Fibroblast of lung (primary cell): ENCODE measurements at regions not wholly inside any gene's neighbourhood (a gene's known extent, or its start where the extent isn't known, plus 50 kb on each side); places are given as distances from the start of the nearest gene placed in this dataset.

Experiments used
- DNase-seq, 2 donors: peaks; one replicate each; pipeline versions ENCODE4 v3.0.0 to v3.0.0-alpha.2; 2010; ENCODE audit warnings: low read depth in 2 of 2
- H2AFZ ChIP-seq: 2 replicates; pipeline ENCODE4 v1.5.1; 2012; ENCODE audit warnings: low read length, control low read depth, inconsistent platforms
- H3K27ac ChIP-seq: 2 replicates; pipeline ENCODE4 v1.5.1; 2011; ENCODE audit warnings: low read length, control low read depth; ENCODE audit not compliant: insufficient read depth
- H3K27me3 ChIP-seq: 2 replicates; pipeline ENCODE4 v1.5.1; 2011; ENCODE audit warnings: mild to moderate bottlenecking, low read length; ENCODE audit not compliant: control insufficient read depth, insufficient read depth
- H3K36me3 ChIP-seq: 2 replicates; pipeline ENCODE4 v1.5.1; 2011; ENCODE audit warnings: low read length; ENCODE audit not compliant: control insufficient read depth, insufficient read depth
- H3K4me1 ChIP-seq: 2 replicates; pipeline ENCODE4 v1.5.1; 2011; ENCODE audit warnings: low read length; ENCODE audit not compliant: control insufficient read depth, insufficient read depth; ENCODE audit errors: extremely low read depth
- H3K4me2 ChIP-seq: 2 replicates; pipeline ENCODE4 v1.5.1; 2011; ENCODE audit warnings: low read length, control low read depth; ENCODE audit not compliant: insufficient read depth; ENCODE audit errors: extremely low read depth
- H3K4me3 ChIP-seq, 4 experiments: fragments of 200-600 bp in 1 of 4; sonication (generic) in 1 of 4; replicated peaks in 1 of 4; 2 replicates each; pipeline ENCODE4 v1.5.1; 2011 to 2016; ENCODE audit warnings: low read length in 4 of 4, low read depth in 3 of 4, mild to moderate bottlenecking in 3 of 4, control low read depth in 2 of 4, inconsistent platforms in 1 of 4, mixed read lengths in 1 of 4; ENCODE audit not compliant: insufficient read depth in 1 of 4; ENCODE audit errors: control extremely low read depth in 1 of 4
- H3K79me2 ChIP-seq: 2 replicates; pipeline ENCODE4 v1.5.1; 2012; ENCODE audit warnings: mild to moderate bottlenecking, low read length, inconsistent platforms; ENCODE audit not compliant: control insufficient read depth, insufficient read depth
- H3K9ac ChIP-seq: 2 replicates; pipeline ENCODE4 v1.5.1; 2011; ENCODE audit warnings: mild to moderate bottlenecking, low read length, control low read depth; ENCODE audit not compliant: insufficient read depth
- H3K9me3 ChIP-seq: 2 replicates; pipeline ENCODE4 v1.5.1; 2012; ENCODE audit warnings: low read depth, low read length; ENCODE audit not compliant: control insufficient read depth, insufficient read depth
- H4K20me1 ChIP-seq: 2 replicates; pipeline ENCODE4 v1.5.1; 2011; ENCODE audit warnings: low read length; ENCODE audit not compliant: control insufficient read depth, insufficient read depth; ENCODE audit errors: extremely low read depth
- CTCF ChIP-seq, 2 donors: IDR thresholded peaks in 1 of 2; conservative IDR thresholded peaks in 1 of 2; 1 replicate in 1 of 2; 2 replicates in 1 of 2; pipeline ENCODE4 v1.5.1; 2011 to 2012; ENCODE audit warnings: low read length in 2 of 2, control low read depth in 1 of 2, inconsistent platforms in 1 of 2, low read depth in 1 of 2, mild to moderate bottlenecking in 1 of 2
- EZH2 ChIP-seq: IDR thresholded peaks from 2 replicates; pipeline ENCODE4 v1.5.1; 2012; ENCODE audit warnings: low read length, control low read depth, mild to moderate bottlenecking; ENCODE audit errors: missing control alignments

- no peak for TF ChIP-seq EZH2
- no peak for TF ChIP-seq CTCF (conservative IDR thresholded peaks at IDR 0.05 in 1 of 2, IDR thresholded peaks at IDR 0.05 in 1 of 2; ENCODE audit: low read depth in 1 of 2, low read length in 2 of 2)
- Histone ChIP-seq H3K27ac (no peak overlapping the region), H3K4me1 (no peaks in the 10 kb centered on the region), H3K9ac (no peak overlapping the region), H3K9me3 (no peaks in the 10 kb centered on the region), H3K4me2 (no peak overlapping the region), H3K27me3 (no peaks in the 10 kb centered on the region), H3K79me2 (no peaks in the 10 kb centered on the region), H4K20me1 (no peaks in the 10 kb centered on the region), H3K36me3 (no peaks in the 10 kb centered on the region), H2AFZ (no peak overlapping the region), H3K4me3 (no peak overlapping the region)
- no peak for DNase-seq
Measured at GRCh38 chr2:122755281-122755780, 999.9 kb downstream of the TSN start.

GRCh38 chr2:122758967-122759366 is 1003.5 kb downstream of the TSN start:
- no peak overlapping the region for H3K9ac ChIP-seq

GRCh38 chr2:122764014-122764413 is 1008.6 kb downstream of the TSN start:
- no peak overlapping the region for H3K9ac ChIP-seq
- no peaks in the 10 kb centered on the region for H3K27me3 ChIP-seq
- DNase-seq, result no peak
- no peak overlapping the region for H3K4me3 ChIP-seq
- no peaks in the 10 kb centered on the region for H3K4me1 ChIP-seq
- H3K36me3 ChIP-seq, result no peaks in the 10 kb centered on the region
- H2AFZ ChIP-seq, result no peak overlapping the region
- H4K20me1 ChIP-seq, result no peaks in the 10 kb centered on the region
- TF ChIP-seq EZH2 (no peak), CTCF (conservative IDR thresholded peaks at IDR 0.05 in 1 of 2, IDR thresholded peaks at IDR 0.05 in 1 of 2; ENCODE audit: low read depth in 1 of 2, low read length in 2 of 2) (no peak)
- H3K9me3 ChIP-seq, result no peaks in the 10 kb centered on the region
- H3K79me2 ChIP-seq, result no peaks in the 10 kb centered on the region
- no peak overlapping the region for H3K27ac ChIP-seq
- no peak overlapping the region for H3K4me2 ChIP-seq

More at GRCh38 chr2:122758967-122759366, 1003.5 kb downstream of the TSN start:
- Histone ChIP-seq H2AFZ (no peak overlapping the region), H3K27ac (no peak overlapping the region), H3K27me3 (no peaks in the 10 kb centered on the region), H3K36me3 (no peaks in the 10 kb centered on the region), H3K4me2 (no peak overlapping the region), H3K9me3 (no peaks in the 10 kb centered on the region), H3K4me1 (no peaks in the 10 kb centered on the region), H3K4me3 (no peak overlapping the region), H3K79me2 (no peaks in the 10 kb centered on the region), H4K20me1 (no peaks in the 10 kb centered on the region)
- DNase-seq, result no peak
- no peak for TF ChIP-seq EZH2
- TF ChIP-seq CTCF (conservative IDR thresholded peaks at IDR 0.05 in 1 of 2, IDR thresholded peaks at IDR 0.05 in 1 of 2; ENCODE audit: low read depth in 1 of 2, low read length in 2 of 2), result no peak
